ENCODE measurements at regions not wholly inside any gene's neighbourhood (a gene's known extent, or its start where the extent isn't known, plus 50 kb on each side); places are given as distances from the start of the nearest gene placed in this dataset.
"Not testable (repeated sequence)": the region's sequence is repeated elsewhere in the genome, so short reads cannot be mapped to it uniquely, and the experiment has no call there.

GRCh38 chr20:59484228-59484627 is 120.1 kb upstream of the PHACTR3 start:
- H3K4me1 Mint-ChIP-seq, result no peaks in the 10 kb centered on the region
- TF ChIP-seq CTCF (IDR thresholded peaks at IDR 0.05), result no peak
- WGBS (ENCODE audit: insufficient coverage), result 85% methylated on average over 6 of the region's 6 CpGs
- no peak overlapping the region for H3K27ac Mint-ChIP-seq
- H3K9me3 Mint-ChIP-seq, result no peaks in the 10 kb centered on the region
- no peaks in the 10 kb centered on the region for H3K36me3 ChIP-seq (ENCODE audit: control insufficient read depth, insufficient read depth, low read length)
- H3K4me3 ChIP-seq (ENCODE audit: low read length), result no peak overlapping the region
- no peak for DNase-seq
- ATAC-seq, result no peak
- H3K9me3 ChIP-seq (ENCODE audit: control insufficient read depth, insufficient read depth, low read length), result no peaks in the 10 kb centered on the region
- H3K27ac ChIP-seq (ENCODE audit: low read length), result no peak overlapping the region
- intact Hi-C loops (cut with micrococcal nuclease), result no loop called here
- H3K4me1 ChIP-seq (ENCODE audit: control insufficient read depth, insufficient read depth, low read length), result no peaks in the 10 kb centered on the region
- no peaks in the 10 kb centered on the region for H3K36me3 Mint-ChIP-seq
- peaks cover 5% of the 10 kb centered on the region for H3K27me3 ChIP-seq (ENCODE audit: control insufficient read depth, insufficient read depth, low read length)
- H3K27me3 Mint-ChIP-seq (ENCODE audit: low read depth in 2 of 2), result peaks cover 7 to 20% of the 10 kb centered on the region in 2 donors
- H3K4me3 Mint-ChIP-seq, result no peak overlapping the region

- no peak for DNase-seq
- H3K36me3 ChIP-seq (ENCODE audit: control insufficient read depth, insufficient read depth, low read length), result no peaks in the 10 kb centered on the region
- intact Hi-C loops (cut with micrococcal nuclease), result no loop called here
- H3K4me1 ChIP-seq (ENCODE audit: control insufficient read depth, insufficient read depth, low read length), result no peaks in the 10 kb centered on the region
- no peaks in the 10 kb centered on the region for H3K9me3 ChIP-seq (ENCODE audit: control insufficient read depth, insufficient read depth, low read length)
- Mint-ChIP-seq H3K27me3 (ENCODE audit: low read depth in 2 of 2) (peaks cover 7 to 10% of the 10 kb centered on the region in 2 donors), H3K9me3 (no peaks in the 10 kb centered on the region), H3K36me3 (no peaks in the 10 kb centered on the region), H3K27ac (no peak overlapping the region), H3K4me3 (no peak overlapping the region), H3K4me1 (no peaks in the 10 kb centered on the region)
- H3K4me3 ChIP-seq (ENCODE audit: low read length), result no peak overlapping the region
- peaks cover 1% of the 10 kb centered on the region for H3K27me3 ChIP-seq (ENCODE audit: control insufficient read depth, insufficient read depth, low read length)
- ATAC-seq, result no peak
- TF ChIP-seq CTCF (IDR thresholded peaks at IDR 0.05), result no peak
- 95% methylated on average over 8 of the region's 8 CpGs for WGBS (ENCODE audit: insufficient coverage)
- no peak overlapping the region for H3K27ac ChIP-seq (ENCODE audit: low read length)
These were observed 118.5 kb upstream of the PHACTR3 start for GRCh38 chr20:59485576-59486454.

GRCh38 chr20:59488459-59488858 is 115.9 kb upstream of the PHACTR3 start:
- not testable (repeated sequence) for ATAC-seq

DNA sequence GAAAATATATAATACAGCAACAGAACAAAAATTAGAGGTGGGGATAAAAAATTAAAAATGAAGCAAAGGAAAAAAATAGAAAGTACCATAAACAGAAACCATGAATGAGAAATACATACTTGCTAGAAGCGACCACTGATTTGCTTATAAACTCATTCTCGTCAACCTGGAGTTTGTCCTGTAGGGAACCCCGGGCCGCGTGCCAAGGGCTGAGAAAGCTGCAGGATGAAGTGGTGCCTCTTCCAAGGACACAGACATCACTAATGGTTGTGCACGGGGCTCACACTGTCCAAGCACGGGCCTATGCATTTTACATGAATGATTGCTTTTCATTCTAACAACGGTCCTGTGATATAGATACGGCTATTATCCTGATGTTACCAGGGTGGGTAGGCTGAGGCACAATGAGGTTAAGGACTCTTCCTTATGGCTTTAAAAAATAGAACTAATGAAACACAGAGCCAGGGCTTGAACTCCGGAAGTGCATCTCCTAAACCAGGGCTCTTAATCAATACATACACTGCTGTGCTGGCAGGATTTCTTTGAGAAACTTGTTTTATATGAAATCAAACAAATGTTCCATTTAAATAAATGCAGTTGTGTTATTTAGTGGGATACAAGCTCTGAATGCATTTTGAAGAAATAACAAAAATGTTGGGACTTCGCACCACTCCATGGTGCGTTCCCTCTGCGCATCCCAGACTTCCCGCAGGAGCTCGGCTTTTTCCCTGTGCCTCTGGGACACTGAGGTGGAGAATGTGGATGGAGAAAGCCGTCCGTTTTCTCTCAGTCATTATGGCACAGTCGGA is 113.9 kb upstream of the PHACTR3 start:
- H3K36me3 ChIP-seq (ENCODE audit: control insufficient read depth, insufficient read depth, low read length); H3K9me3 Mint-ChIP-seq; H3K4me3 ChIP-seq (ENCODE audit: low read length); H3K27ac Mint-ChIP-seq; H3K36me3 Mint-ChIP-seq; ATAC-seq; H3K9me3 ChIP-seq (ENCODE audit: control insufficient read depth, insufficient read depth, low read length); H3K4me3 Mint-ChIP-seq; H3K27me3 ChIP-seq (ENCODE audit: control insufficient read depth, insufficient read depth, low read length); intact Hi-C loops (cut with micrococcal nuclease); H3K4me1 Mint-ChIP-seq; H3K27ac ChIP-seq (ENCODE audit: low read length); H3K27me3 Mint-ChIP-seq (ENCODE audit: low read depth in 2 of 2); H3K4me1 ChIP-seq (ENCODE audit: control insufficient read depth, insufficient read depth, low read length); DNase-seq: not testable (repeated sequence)
- WGBS (ENCODE audit: insufficient coverage), result 89% methylated on average over 14 of the region's 18 CpGs

More at GRCh38 chr20:59488459-59488858, 115.9 kb upstream of the PHACTR3 start:
- H3K4me3 ChIP-seq (ENCODE audit: low read length); H3K36me3 Mint-ChIP-seq; H3K9me3 ChIP-seq (ENCODE audit: control insufficient read depth, insufficient read depth, low read length); DNase-seq; H3K4me1 ChIP-seq (ENCODE audit: control insufficient read depth, insufficient read depth, low read length); intact Hi-C loops (cut with micrococcal nuclease); H3K9me3 Mint-ChIP-seq; H3K27me3 ChIP-seq (ENCODE audit: control insufficient read depth, insufficient read depth, low read length); H3K4me3 Mint-ChIP-seq; H3K4me1 Mint-ChIP-seq; H3K27ac ChIP-seq (ENCODE audit: low read length); H3K27ac Mint-ChIP-seq; H3K36me3 ChIP-seq (ENCODE audit: control insufficient read depth, insufficient read depth, low read length); H3K27me3 Mint-ChIP-seq (ENCODE audit: low read depth in 2 of 2): not testable (repeated sequence)
- WGBS (ENCODE audit: insufficient coverage), result 92% methylated on average over 4 of the region's 6 CpGs

Data from natural killer cell (primary cell).